K562 (cell line): ENCODE measurements at regions not wholly inside any gene's neighbourhood (a gene's known extent, or its start where the extent isn't known, plus 50 kb on each side); places are given as distances from the start of the nearest gene placed in this dataset.

Experiments used
- ATAC-seq: fragments of 200-7000 bp; cut with Tn5 transposase; 3 replicates; pipeline ENCODE4 v1.9.1; 2020; ENCODE audit warnings: moderate library complexity
- BruUV-seq: library from RNA; stranded (reverse); fragments of 400-500 nt; replicated peaks from 2 replicates; lab custom pipeline; 2021; lab: Mats Ljungman, UMichigan
- CTCF ChIA-PET: fragments of 300-600 bp; formaldehyde crosslinking; extraction: SDS; loops from one replicate; lab custom pipeline; 2021; ENCODE audit warnings: low intra/inter-chr PET ratio; lab: Yijun Ruan, JAX
- POLR2A ChIA-PET: fragments of 300-600, 350-650 bp; sonication (Branson Sonifier 250); formaldehyde crosslinking; extraction: SDS; loops from one replicate; lab custom pipeline; 2021; ENCODE audit warnings: antibody characterized with exemption, inconsistent platforms; lab: Yijun Ruan, JAX
- DNase-seq, 4 experiments: peaks; one replicate each; pipeline versions ENCODE4 v3.0.0 to v3.0.0-alpha.2; 2011 to 2018; ENCODE audit warnings: low spot score in 3 of 4, mixed read lengths in 3 of 4; ENCODE audit errors: extremely low read depth in 1 of 4
- FAIRE-seq: peaks from 2 replicates; lab custom pipeline; 2011; peaks lifted over from hg19 to GRCh38; lab: Jason Lieb, UNC
- H2AFZ ChIP-seq: 2 replicates; pipeline ENCODE4 v1.6.0; 2011; ENCODE audit warnings: low read depth, low read length, control low read depth, inconsistent platforms
- H3K27ac ChIP-seq: fragments of 200-600 bp; 3 replicates; pipeline ENCODE4 v1.8.0; 2011; ENCODE audit warnings: low read depth, mild to moderate bottlenecking, control low read depth, inconsistent platforms, low read length, moderate library complexity, mixed read lengths; ENCODE audit errors: extremely low read depth
- H3K27me3 ChIP-seq, 2 experiments: fragments of 300-600 bp in 1 of 2; 2 replicates in 1 of 2; 3 replicates in 1 of 2; pipeline versions ENCODE4 v1.6.0 to v1.8.0; 2011; ENCODE audit warnings: inconsistent platforms in 2 of 2, low read length in 2 of 2, mild to moderate bottlenecking in 1 of 2, mixed read lengths in 1 of 2, moderate library complexity in 1 of 2; ENCODE audit not compliant: control insufficient read depth in 2 of 2, insufficient read depth in 2 of 2
- H3K36me3 ChIP-seq: fragments of 300-600 bp; 3 replicates; pipeline ENCODE4 v1.8.0; 2011; ENCODE audit warnings: mild to moderate bottlenecking, low read length, inconsistent platforms; ENCODE audit not compliant: control insufficient read depth, insufficient read depth
- H3K4me1 ChIP-seq, 2 experiments: fragments of 200-600 bp in 1 of 2; replicated peaks in 1 of 2; 2 replicates in 1 of 2; 3 replicates in 1 of 2; pipeline versions ENCODE4 v1.5.1 to v1.8.0; 2011; ENCODE audit warnings: inconsistent platforms in 2 of 2, low read length in 2 of 2, mild to moderate bottlenecking in 1 of 2, mixed read lengths in 1 of 2, moderate library complexity in 1 of 2; ENCODE audit not compliant: control insufficient read depth in 2 of 2, insufficient read depth in 2 of 2
- H3K4me2 ChIP-seq: 2 replicates; pipeline ENCODE4 v1.6.1; 2011; ENCODE audit warnings: low read length, control low read depth, inconsistent platforms, mixed read lengths; ENCODE audit not compliant: insufficient read depth
- H3K4me3 ChIP-seq: fragments of 200-600 bp; sonication (generic), shearing (Covaris generic); 2 replicates; pipeline ENCODE4 v1.5.1; 2016; ENCODE audit warnings: control low read depth, inconsistent platforms
- H3K79me2 ChIP-seq: fragments of 200-600 bp; 3 replicates; pipeline ENCODE4 v1.8.0; 2011; ENCODE audit warnings: low read length, inconsistent platforms; ENCODE audit not compliant: control insufficient read depth, insufficient read depth
- H3K9ac ChIP-seq, 2 experiments: 2 replicates each; pipeline versions ENCODE4 v1.6.0 to v1.6.1; 2011; ENCODE audit warnings: low read depth in 2 of 2, low read length in 2 of 2, control low read depth in 1 of 2, inconsistent platforms in 1 of 2, mild to moderate bottlenecking in 1 of 2, mixed read lengths in 1 of 2; ENCODE audit not compliant: insufficient read depth in 1 of 2
- H3K9me1 ChIP-seq: one replicate; pipeline ENCODE4 v1.6.0; 2011; ENCODE audit warnings: inconsistent platforms, mild to moderate bottlenecking, low read length, moderate library complexity; ENCODE audit not compliant: control insufficient read depth, insufficient read depth
- H3K9me3 ChIP-seq: replicated peaks from 2 replicates; pipeline ENCODE4 v1.5.1; 2011; ENCODE audit warnings: low read depth, low read length, inconsistent platforms; ENCODE audit not compliant: control insufficient read depth, insufficient read depth
- H4K20me1 ChIP-seq: replicated peaks from 2 replicates; pipeline ENCODE4 v1.6.1; 2011; ENCODE audit warnings: low read length, inconsistent platforms, mixed read lengths; ENCODE audit not compliant: control insufficient read depth, insufficient read depth
- ATF4 ChIP-seq: fragments of 450-650 bp; formaldehyde crosslinking; IDR thresholded peaks from 2 replicates; pipeline ENCODE4 v1.4.0; 2022; ENCODE audit warnings: mild to moderate bottlenecking, moderate library complexity
- CBX8 ChIP-seq: fragments of 200-600 bp; sonication (generic); IDR thresholded peaks from 2 replicates; pipeline ENCODE4 v1.6.1; 2012; ENCODE audit warnings: borderline replicate concordance, mixed run types, low read depth, mild to moderate bottlenecking, moderate library complexity, mixed read lengths, low read length, control low read depth, inconsistent platforms; ENCODE audit not compliant: poor library complexity, severe bottlenecking; ENCODE audit errors: extremely low read depth
- ETV1 ChIP-seq: fragments of 450-650 bp; conservative IDR thresholded peaks from 2 replicates; pipeline ENCODE4 v1.6.1; 2016; ENCODE audit warnings: missing genetic modification characterization, control low read depth, low read depth, missing compliant biosample characterization
- FOXP4 ChIP-seq: sonication (generic); formaldehyde crosslinking; IDR thresholded peaks from 2 replicates; pipeline ENCODE4 v1.8.0; 2022; ENCODE audit warnings: mild to moderate bottlenecking, missing genetic modification reagents, borderline replicate concordance
- GATAD2A ChIP-seq: fragments of 450-650 bp; IDR thresholded peaks from 2 replicates; pipeline ENCODE4 v1.6.1; 2017
- HDAC1 ChIP-seq, 2 experiments: fragments of 450-650 bp; IDR thresholded peaks; 2 replicates each; pipeline ENCODE4 v1.6.1; 2016 to 2017; ENCODE audit warnings: inconsistent platforms in 1 of 2, mild to moderate bottlenecking in 1 of 2, moderate library complexity in 1 of 2
- ILK ChIP-seq: fragments of 450-650 bp; IDR thresholded peaks from 2 replicates; pipeline ENCODE4 v1.6.1; 2016; ENCODE audit warnings: missing genetic modification characterization, low read depth, mild to moderate bottlenecking, missing compliant biosample characterization, moderate library complexity, borderline replicate concordance
- MBD2 ChIP-seq: sonication (generic); IDR thresholded peaks from 2 replicates; pipeline ENCODE4 v1.6.1; 2016; ENCODE audit warnings: low read depth, borderline replicate concordance
- NFIX ChIP-seq: fragments of 250-450 bp; sonication (Bioruptor Pico); IDR thresholded peaks from 2 replicates; pipeline ENCODE4 v1.4.0; 2020; ENCODE audit warnings: low read depth, mild to moderate bottlenecking, moderate library complexity
- NFRKB ChIP-seq: fragments of 450-650 bp; IDR thresholded peaks from 2 replicates; pipeline ENCODE4 v1.6.1; 2016; ENCODE audit warnings: low read depth
- RBM34 ChIP-seq: fragments of 200-400 bp; formaldehyde crosslinking; IDR thresholded peaks from 2 replicates; pipeline ENCODE4 v1.6.1; 2018; ENCODE audit warnings: low read length, borderline replicate concordance; ENCODE audit not compliant: insufficient read depth
- SETDB1 ChIP-seq: IDR thresholded peaks from one replicate; pipeline ENCODE4 v1.6.1; 2012; ENCODE audit warnings: low read length, control low read depth, inconsistent platforms
- THRA ChIP-seq: fragments of 450-650 bp; IDR thresholded peaks from 2 replicates; pipeline ENCODE4 v1.6.1; 2017; ENCODE audit warnings: mild to moderate bottlenecking, moderate library complexity
- U2AF2 ChIP-seq: fragments of 200-400 bp; formaldehyde crosslinking; optimal IDR thresholded peaks from 2 replicates; pipeline ENCODE3; 2017; ENCODE audit warnings: low read depth, mild to moderate bottlenecking, low read length
- ZNF184 ChIP-seq: sonication (generic); formaldehyde crosslinking; IDR thresholded peaks from 2 replicates; pipeline ENCODE4 v1.5.0; 2020; ENCODE audit warnings: missing genetic modification reagents
- ZNF232 ChIP-seq: sonication (generic); formaldehyde crosslinking; IDR thresholded peaks from 2 replicates; pipeline ENCODE4 v1.8.0; 2022; ENCODE audit warnings: mild to moderate bottlenecking, missing genetic modification reagents
- ZNF764 ChIP-seq: fragments of 250-450 bp; sonication (Bioruptor Pico); IDR thresholded peaks from 2 replicates; pipeline ENCODE4 v1.4.0; 2020; ENCODE audit warnings: low read depth, mild to moderate bottlenecking, moderate library complexity
- ZNF830 ChIP-seq: fragments of 250-450 bp; sonication (Bioruptor Pico); IDR thresholded peaks from 2 replicates; pipeline ENCODE4 v1.5.0; 2021; ENCODE audit warnings: mild to moderate bottlenecking
- WGBS: fragments of 100-300 bp; shearing (Covaris generic); methylation state at CpG from one replicate; pipeline ENCODE4 v1.1.6; 2016; ENCODE audit warnings: low coverage, mixed read lengths; ENCODE audit not compliant: insufficient coverage; ENCODE audit errors: missing lambda C conversion rate; 5-methylcytosine and 5-hydroxymethylcytosine counted together
- in situ Hi-C: fragments of 300-500 bp; cut with MboI; formaldehyde crosslinking; loops from 4 replicates; pipeline ENCODE4 v1.15.0; 2018; ENCODE audit warnings: inconsistent platforms, mixed read lengths
- intact Hi-C: fragments of 100-400 bp; cut with micrococcal nuclease; formaldehyde crosslinking; loops from 2 replicates; pipeline ENCODE4 v1.14.2; 2022
- TF ChIP-seq, protein P1 (sequence below): fragments of 450-650 bp; formaldehyde crosslinking; IDR thresholded peaks from 2 replicates; pipeline ENCODE4 v1.4.0; 2020; ENCODE audit warnings: mild to moderate bottlenecking, moderate library complexity

DNA sequence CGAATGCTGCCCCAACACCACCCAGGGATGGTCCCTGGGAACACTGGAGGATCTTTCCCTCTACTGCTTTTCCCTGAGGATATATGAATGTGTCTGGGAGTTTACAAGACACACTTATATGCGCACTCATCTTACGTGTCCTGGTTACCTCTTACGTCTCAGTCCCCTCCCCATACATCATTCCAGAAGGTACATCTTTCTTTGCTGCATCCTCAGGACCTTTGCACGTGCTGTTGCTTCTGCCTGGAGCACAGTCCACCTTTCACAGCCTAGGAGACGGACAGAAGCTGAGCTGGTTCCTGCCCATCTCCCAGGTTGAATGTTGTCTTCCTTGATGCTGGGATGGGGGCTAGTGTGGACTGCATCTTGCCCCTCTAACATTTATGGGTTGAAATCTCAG, 153.0 kb upstream of the FOXF1 start:
- DNase-seq (no peak), ATAC-seq (no peak), FAIRE-seq (no peak)
- H2AFZ ChIP-seq = no peak overlapping the region
- no peaks in the 10 kb centered on the region for H3K4me1 ChIP-seq
- no peak overlapping the region for H3K4me3 ChIP-seq
- no peaks in the 10 kb centered on the region for H3K9me1 ChIP-seq
- no peak overlapping the region for H3K4me2 ChIP-seq
- 0 out of 2 replicates have a peak, but pooled peaks cover under 1% of the 10 kb centered on the region for H4K20me1 ChIP-seq
- ChIA-PET POLR2A (interaction anchor here (0.6 kb wide), 1 partner anchor 8 kb away, joined by 3 read pairs; no protein-coding TSS in a partner anchor), CTCF (no interaction called here)
- intact Hi-C loops = no loop called here
- peaks cover 3 to 39% of the 10 kb centered on the region in 2 experiments; a peak in 2 of 5 replicates for H3K27me3 ChIP-seq
- H3K27ac ChIP-seq = no peak overlapping the region
- in situ Hi-C loops = no loop called here
- H3K9me3 ChIP-seq = no peaks in the 10 kb centered on the region
- BruUV-seq = no TSS peak
- no peaks in the 10 kb centered on the region for H3K36me3 ChIP-seq
- no peak overlapping the region for H3K9ac ChIP-seq
- WGBS = 0% methylated on average over 6 of the region's 6 CpGs
- no peaks in the 10 kb centered on the region for H3K79me2 ChIP-seq
- no peak for TF ChIP-seq ZNF830 (CRISPR knock-in tag)
- TF ChIP-seq NFIX (CRISPR knock-in tag) = no peak
- no peak for TF ChIP-seq NFRKB
- no peak for TF ChIP-seq RBM34
- no peak for TF ChIP-seq ZNF764 (CRISPR knock-in tag)
- TF ChIP-seq, protein P1, sequence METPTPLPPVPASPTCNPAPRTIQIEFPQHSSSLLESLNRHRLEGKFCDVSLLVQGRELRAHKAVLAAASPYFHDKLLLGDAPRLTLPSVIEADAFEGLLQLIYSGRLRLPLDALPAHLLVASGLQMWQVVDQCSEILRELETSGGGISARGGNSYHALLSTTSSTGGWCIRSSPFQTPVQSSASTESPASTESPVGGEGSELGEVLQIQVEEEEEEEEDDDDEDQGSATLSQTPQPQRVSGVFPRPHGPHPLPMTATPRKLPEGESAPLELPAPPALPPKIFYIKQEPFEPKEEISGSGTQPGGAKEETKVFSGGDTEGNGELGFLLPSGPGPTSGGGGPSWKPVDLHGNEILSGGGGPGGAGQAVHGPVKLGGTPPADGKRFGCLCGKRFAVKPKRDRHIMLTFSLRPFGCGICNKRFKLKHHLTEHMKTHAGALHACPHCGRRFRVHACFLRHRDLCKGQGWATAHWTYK (CRISPR knock-in tag) = no peak
- no peak for TF ChIP-seq ZNF232
- no peak for TF ChIP-seq ETV1 (tag)
- TF ChIP-seq ATF4 (CRISPR knock-in tag) = no peak
- no peak for TF ChIP-seq FOXP4
- TF ChIP-seq U2AF2 = no peak
- TF ChIP-seq ZNF184 (CRISPR knock-in tag) = no peak
- no peak for TF ChIP-seq CBX8
- TF ChIP-seq MBD2 = no peak
- TF ChIP-seq GATAD2A = no peak
- TF ChIP-seq SETDB1 = no peak
- no peak for TF ChIP-seq HDAC1 (IDR thresholded peaks at IDR 0.05)
- no peak for TF ChIP-seq THRA
- no peak for TF ChIP-seq ILK (tag)
